ENCODE measurements at regions not wholly inside any gene's neighbourhood (a gene's known extent, or its start where the extent isn't known, plus 50 kb on each side); places are given as distances from the start of the nearest gene placed in this dataset.

DNA sequence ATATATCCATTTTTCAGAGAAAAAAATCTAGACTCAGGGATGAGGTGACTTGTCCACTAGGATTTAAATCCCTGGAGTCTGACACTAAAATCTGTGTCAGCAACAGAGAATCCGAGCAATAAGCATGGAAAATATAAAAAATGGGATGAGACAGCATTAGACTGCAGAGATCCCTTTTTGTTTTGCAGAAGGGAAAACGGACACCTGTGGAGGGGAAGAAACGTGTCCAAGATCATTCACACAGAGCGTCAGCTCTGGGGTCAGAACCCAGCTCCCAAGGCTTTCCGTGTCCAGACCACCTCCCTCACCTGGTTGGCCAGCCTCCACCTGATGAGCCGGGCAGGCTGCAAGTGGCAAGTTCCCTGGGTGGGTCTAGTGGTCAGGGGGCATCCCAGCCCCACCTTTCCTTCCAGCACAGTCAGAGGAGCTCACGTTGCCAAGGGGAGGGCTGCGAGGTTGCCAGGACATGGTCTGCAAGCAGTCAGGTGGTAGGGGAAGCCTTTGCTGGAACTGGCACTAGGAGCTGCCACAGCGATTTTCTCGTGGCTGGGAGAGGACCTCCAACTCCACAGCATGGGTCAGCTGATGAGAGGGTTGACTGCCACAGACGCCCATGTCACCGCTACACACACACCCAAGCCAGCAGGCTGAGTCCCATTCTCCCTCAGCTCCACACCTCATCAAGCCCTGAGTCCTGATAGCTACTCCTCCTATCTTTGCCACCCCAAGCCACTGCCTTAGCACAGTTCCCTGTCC lies 65.9 kb upstream of the CPLX2 start:
- DNase-seq (ENCODE audit: low read depth), result no peak

DNA sequence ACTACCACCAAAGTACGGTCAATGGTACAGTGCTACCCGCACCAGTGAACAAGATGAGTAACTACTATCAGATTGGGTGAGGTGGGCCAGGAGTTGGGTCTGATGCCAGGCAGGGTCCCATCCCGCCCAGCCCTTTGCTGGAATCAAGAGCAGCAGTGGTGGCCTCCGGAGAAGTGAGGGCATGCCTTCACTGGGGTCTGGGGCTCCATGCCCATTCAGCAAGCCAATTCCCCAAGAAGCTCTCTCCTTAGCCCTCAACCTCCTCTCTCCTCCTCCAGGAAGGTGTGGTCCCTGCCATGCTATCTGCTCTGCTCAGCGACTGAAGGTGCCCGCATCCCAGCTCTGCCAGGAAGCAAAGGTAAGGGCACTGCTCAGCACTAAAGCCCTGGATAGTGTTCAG lies 62.7 kb upstream of the CPLX2 start:
- no peak for DNase-seq (ENCODE audit: low read depth)

DNA sequence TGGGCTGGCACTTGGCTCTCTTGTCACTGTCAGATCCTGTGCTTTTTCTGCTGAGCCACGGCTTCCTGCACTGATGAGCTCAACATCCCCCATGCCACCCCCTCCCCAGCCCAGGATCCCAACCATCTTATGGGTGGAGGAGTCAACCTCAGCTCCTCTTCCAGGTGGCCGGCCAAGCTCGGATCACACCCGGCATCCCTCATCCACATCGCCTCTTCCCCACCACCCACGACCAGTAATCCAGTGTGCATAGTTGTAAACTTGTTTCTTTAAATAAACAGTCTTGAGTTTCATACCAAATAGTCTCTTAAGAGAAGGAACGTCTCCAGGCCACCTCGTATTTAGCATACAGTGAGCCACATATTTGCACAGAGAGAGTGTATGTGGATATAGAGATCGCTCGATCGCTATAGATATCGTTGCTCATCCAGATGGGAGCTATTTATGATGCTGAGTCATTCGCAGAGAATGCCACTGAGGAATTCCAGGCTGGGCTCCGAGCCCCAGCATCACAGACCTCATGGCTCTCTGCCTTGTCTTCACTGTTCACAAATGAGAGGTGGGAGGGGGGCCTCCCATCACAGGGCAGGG lies 61.8 kb upstream of the CPLX2 start:
- DNase-seq (ENCODE audit: low read depth), result peak; percentile 84

DNA sequence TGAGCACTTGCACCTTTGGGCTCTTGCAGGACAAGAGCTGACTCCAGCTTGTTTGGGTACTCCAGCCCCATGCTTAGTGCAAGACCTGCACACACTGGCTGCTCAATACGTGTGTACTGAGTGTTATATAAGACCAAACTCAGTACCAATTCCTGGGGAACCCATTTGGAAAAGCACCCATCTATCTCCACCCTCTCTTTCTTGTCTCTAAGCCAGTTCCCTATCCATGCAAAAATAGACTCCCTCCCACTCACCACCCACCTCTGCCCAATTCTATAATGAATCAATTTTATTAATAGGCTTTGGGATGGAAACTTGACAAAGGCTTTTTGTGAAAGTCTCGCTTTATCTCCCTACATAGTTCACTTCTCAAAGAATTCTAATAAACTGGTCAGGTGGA lies 60.9 kb upstream of the CPLX2 start:
- DNase-seq (ENCODE audit: low read depth), result no peak

DNA sequence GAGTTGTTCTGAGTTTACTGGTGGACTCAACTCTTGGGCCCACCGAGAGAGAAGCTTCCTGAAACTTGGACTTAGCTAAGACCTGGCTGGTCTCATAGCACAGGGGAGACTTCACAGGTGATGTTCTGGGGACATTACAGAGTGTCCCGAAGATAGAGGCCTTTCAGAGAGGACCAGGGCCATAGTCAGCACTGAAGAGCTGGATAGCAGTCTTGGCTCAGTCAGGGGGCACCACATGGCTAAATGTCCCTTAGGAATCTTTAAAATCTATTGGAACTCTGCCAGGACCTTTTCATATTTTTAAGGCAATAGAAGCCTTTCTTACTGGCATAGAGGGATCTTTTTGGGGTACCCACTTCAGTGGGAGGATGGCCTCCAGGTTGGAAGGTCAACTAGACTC lies 59.8 kb upstream of the CPLX2 start:
- DNase-seq (ENCODE audit: low read depth), result no peak

DNA sequence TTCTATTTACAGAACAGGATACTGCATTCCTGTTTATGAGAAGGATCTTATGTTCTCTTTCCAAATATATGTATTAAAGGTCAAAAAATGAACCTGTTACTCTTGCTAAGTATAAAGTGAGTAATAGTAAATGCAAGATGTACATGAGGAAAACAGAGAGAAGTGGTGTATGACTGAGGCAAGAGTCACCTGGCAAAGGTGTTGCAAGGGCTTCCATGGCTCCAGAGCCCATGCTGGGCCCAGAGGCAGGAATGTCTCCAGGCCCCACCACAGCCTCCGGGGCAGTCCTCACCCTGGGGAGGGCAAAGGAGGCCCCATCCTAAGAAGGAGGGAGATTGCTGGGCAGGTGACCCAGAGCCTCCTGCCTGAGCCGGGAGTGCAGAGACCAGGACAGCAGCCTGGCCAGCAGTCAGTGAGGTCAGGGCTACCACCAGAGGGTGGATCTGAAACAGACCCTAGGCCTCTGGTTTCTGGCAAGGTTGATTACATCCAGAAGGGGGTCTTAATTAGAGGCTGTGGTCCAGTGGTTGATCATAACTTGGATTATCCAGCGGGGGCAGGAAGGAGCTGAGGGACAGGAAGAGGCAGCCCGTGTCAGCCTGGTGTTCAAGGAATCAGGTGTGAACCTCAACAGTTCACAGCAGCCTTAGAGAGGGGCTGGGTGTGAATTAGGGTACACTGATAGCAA lies 57.3 kb upstream of the CPLX2 start:
- DNase-seq (ENCODE audit: low read depth), result no peak

DNA sequence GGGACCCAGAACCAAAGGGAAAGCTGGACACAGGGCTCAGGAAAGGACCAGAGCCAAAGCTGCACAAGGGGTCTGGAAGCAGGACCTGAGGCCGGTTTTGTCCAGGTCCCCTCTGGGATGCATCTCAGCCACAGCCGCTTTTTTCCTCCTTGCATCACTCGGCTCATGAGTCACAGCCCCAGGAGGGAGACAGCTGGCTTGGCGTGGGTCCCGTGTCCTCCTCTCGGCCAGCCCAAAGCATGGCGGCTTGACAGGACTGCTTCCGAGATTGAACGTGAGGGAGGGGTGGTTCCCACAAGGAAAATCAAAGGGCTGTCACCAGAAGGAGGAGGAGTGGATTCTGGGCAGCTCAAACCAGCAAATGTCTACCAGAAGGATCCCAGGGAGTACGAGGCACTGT lies 56.7 kb upstream of the CPLX2 start:
- DNase-seq (ENCODE audit: low read depth), result peak; percentile 72

DNA sequence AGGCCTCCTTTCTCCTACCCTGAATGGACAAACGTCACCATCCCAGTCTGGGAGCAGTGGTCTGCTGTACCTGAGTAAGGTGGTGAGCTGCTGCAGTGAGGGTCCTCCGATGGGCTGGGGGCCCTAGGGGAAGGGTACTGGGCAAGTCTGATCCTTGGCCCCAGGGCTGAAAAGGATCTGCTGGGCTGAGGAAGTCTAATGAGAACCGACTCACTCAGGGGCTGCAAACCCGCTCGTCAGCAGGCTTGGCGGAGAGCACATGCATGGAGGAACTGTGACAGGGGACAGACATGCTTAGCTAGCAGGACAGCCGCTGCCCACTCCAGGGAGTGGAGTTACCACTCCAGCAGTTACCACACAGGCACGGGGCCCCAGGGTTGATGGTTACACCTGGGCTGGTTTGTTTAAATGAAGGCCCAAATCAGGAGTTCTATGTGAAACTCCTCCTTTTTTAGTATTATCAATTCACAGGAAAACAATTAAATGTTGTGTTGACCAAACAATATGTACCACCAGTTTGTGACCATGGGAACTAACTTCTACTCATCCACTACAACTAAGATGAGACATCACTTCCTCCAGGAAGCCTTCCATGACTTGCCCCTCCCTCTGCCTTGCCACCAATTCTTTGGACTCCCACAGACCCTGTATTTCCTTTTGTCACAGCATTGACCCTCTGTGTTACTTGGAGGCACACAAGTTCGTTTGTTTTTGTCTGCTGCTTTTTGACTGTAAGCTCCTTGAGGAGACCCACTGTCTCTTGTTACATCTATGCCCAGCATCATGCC lies 56.1 kb upstream of the CPLX2 start:
- DNase-seq (ENCODE audit: low read depth), result no peak

DNA sequence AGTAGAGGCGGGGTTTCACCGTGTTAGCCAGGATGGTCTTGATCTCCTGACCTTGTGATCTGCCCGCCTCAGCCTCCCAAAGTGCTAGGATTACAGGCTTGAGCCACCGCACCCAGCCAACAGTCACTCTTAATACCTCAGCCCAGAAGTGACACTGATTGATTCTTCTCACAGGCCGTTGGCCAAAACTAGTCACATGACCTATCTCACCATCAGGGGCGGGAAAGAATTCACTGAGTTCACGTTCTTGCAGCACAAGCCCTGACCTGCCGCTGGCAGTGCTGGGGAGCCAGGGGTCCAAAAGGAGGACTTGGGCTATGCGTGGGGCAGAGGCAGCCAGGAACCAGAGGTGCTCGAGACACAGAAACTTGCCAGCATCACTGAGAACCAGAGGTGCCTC lies 55.0 kb upstream of the CPLX2 start:
- no peak for DNase-seq (ENCODE audit: low read depth)

DNA sequence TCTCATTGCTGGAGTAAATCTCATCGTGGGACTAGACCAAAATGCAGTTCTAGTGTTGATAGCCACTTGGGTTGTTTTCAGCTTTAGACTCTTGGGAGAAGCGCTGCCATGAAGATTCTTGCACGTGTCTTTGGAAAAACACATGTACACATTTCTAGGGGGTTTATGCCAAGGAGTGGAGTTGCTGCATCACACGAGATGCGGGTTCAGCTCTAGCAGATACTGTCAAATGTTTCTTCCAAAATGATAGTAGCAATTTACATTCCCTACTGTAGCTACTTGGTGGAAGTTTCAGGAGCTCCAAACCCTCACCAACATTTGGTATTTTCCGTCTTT lies 52.3 kb upstream of the CPLX2 start:
- no peak for DNase-seq (ENCODE audit: low read depth)

DNA sequence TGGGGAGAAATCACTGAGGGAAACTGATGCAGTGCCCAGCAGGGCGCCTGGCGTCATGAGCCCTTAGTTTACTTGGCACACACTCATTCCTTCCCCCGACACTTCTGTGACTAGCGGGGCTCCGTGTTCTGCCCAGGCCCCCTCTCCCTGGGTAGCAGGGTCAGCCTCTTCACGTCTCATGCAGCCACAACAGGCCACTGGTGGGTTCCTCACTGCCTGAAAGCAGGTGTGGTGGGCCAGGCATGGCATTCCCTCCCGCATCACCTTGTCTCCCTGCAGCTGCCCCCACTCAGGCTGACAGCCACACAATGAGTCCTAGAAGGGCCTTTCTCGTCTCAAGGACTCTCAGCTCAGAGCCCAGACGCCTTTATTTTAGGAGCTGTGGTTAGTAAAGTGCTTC lies 51.1 kb upstream of the CPLX2 start:
- no peak for DNase-seq (ENCODE audit: low read depth)

Data from GM04504 (cell line).